Renal cortical epithelial cell (primary cell): ENCODE measurements at regions not wholly inside any gene's neighbourhood (a gene's known extent, or its start where the extent isn't known, plus 50 kb on each side); places are given as distances from the start of the nearest gene placed in this dataset.
"Not testable (repeated sequence)": the region's sequence is repeated elsewhere in the genome, so short reads cannot be mapped to it uniquely, and the experiment has no call there.

ENCODE experiments used
- DNase-seq: peaks from one replicate; pipeline ENCODE4 v3.0.0-alpha.2; 2011; ENCODE audit warnings: low read depth

GRCh38 chrX:137198040-137198439 is 164.2 kb upstream of the GPR101 start:
- DNase-seq, result no peak

DNA sequence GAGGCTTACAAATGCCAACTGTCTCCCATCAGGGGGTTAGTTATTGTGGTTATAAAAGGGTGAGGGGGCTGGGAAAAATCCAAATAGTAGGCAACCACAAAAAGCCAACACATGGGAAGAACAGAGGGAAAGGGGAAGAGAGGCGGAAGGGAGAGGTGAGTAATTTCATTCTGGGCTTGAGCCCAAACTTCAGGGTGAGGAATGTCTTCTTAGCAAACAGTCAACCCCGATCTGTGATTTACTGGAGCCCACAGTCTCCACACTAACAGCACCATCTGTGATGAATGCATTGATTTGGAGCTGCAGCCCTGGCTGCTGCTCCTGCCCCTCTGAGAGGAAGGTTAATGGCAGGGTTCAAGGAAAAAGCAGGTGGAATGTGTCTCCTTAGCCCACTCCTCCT is 162.2 kb upstream of the GPR101 start:
- peak; percentile 0 for DNase-seq

- DNase-seq, result no peak
These were observed 161.5 kb upstream of the GPR101 start for GRCh38 chrX:137195296-137195695.

DNA sequence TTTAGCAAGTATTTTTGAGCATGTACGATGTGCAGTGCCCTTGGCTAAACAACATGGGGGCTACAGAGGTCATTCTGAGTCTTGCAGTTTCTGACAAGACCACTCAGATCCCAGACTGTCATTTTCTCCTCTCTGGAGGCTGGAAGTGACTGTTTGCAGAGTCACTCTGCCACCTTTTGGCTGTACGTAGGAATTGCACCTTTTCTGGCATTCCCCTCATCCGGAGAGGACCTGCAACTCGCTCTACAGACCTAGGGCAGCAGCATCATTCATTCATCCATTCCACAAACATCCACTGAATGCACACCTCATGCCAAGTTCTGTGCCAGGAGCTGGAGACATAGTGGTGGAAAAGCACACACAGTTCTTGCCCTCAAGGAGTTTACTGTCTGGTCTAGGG is 160.4 kb upstream of the GPR101 start:
- DNase-seq, result peak; percentile 3

GRCh38 chrX:137187540-137187939 is 153.7 kb upstream of the GPR101 start:
- DNase-seq, result no peak

- no peak for DNase-seq
These were observed 144.6 kb upstream of the GPR101 start for GRCh38 chrX:137178392-137178791.

DNA sequence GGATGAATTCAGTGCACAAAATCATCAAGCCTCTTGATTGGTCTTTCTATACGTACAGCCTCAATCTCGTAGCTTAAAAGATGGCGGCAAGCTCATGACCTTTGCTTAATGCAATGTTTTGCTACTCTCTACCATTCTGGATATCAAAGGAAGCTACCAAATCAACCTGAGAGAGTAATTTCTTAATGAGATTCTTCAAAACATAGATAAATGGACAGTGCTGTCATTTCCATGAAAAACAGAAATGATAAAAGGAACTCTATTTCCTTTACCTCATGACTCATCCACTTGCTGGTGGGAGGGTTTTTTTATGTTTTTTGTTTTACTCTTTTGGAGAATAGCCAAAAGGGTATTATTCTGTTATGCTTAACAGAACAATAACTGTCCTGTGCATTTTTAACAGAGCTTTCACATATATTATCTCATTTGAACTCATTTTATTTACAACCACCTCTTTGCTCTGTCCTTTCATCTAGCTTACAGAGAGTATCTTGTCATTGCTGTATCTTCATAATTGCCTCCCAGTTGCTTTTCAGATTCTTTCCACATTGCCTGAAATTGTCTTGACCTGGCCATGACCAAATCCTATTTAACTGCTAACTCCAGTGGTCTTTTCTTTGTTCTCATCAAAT is 138.6 kb upstream of the GPR101 start:
- DNase-seq, result no peak

DNA sequence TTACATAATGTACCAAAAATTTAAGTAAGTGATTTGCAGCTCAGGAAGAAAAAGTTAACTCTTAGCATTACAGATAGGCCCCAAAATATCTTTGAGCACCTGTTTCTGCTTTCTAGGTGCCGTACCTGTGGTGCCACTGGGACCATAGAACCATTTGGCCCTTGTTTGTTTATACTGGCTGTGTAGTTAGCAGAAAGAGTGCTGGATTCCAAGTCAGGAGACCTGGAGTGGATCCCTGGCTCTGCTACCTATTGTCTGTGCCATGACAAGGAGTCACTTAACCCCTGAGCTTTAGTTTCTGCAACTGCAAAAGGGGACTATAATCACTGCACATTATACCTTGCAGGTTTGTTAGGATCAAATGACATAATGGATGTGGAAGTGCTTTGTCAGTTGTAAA is 137.8 kb upstream of the GPR101 start:
- no peak for DNase-seq

GRCh38 chrX:137166591-137166990 is 132.8 kb upstream of the GPR101 start:
- no peak for DNase-seq

- no peak for DNase-seq
These were observed 130.5 kb upstream of the GPR101 start for GRCh38 chrX:137164329-137164728.

GRCh38 chrX:137151403-137151802 is 117.6 kb upstream of the GPR101 start:
- no peak for DNase-seq

GRCh38 chrX:137143864-137144263 is 110.1 kb upstream of the GPR101 start:
- DNase-seq, result no peak

- DNase-seq, result not testable (repeated sequence)
These were observed 88.9 kb upstream of the GPR101 start for GRCh38 chrX:137122651-137123050.

GRCh38 chrX:137119049-137119448 is 85.3 kb upstream of the GPR101 start:
- no peak for DNase-seq

DNA sequence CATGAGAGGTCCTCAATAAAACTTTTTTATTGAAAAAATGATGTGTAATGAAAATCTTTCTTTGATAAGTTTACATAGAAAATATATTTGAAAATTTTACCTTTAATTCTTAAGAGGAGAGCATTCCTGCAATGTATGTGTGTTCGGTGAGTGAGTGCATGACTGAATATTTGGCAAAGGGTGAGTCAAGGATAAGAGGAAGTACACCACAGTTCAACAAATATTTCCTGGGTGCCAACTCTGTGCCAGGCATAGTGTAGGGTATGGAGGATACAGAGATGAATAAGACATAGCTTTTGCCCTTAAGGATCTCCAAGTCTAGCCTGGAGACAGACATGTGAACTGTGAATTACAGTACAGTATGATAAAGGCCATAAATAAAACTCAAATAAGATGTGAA is 84.7 kb upstream of the GPR101 start:
- no peak for DNase-seq

GRCh38 chrX:137118136-137118535 is 84.3 kb upstream of the GPR101 start:
- DNase-seq, result no peak

DNA sequence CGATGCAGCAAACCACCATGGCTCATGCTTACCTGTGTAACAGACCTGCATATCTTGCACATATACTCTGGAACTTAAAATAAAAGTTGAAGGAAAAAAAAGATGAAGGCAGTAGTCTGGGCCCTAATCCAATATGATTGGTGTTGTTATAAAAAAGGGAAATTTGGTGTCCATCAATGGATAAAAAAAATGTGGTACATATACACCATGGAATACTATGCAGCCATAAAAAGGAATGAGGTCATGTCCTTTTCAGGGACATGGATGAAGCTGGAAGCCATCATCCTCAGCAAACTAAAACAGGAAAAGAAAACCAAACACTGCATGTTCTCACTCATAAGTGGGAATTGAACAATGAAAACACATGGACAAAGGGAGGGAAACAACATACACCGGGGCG is 74.1 kb upstream of the GPR101 start:
- not testable (repeated sequence) for DNase-seq

- DNase-seq, result no peak
These were observed 67.6 kb upstream of the GPR101 start for GRCh38 chrX:137101273-137101990.
